Endothelial cell of umbilical vein (primary cell): ENCODE measurements at regions not wholly inside any gene's neighbourhood (a gene's known extent, or its start where the extent isn't known, plus 50 kb on each side); places are given as distances from the start of the nearest gene placed in this dataset.

Experiments used
- BruUV-seq: library from RNA; stranded (reverse); fragments of 400-500 nt; replicated peaks from 2 replicates; lab custom pipeline; 2021; lab: Mats Ljungman, UMichigan
- CTCF ChIA-PET: fragments of 300-600, 350-600 bp; sonication (Branson Sonifier 250); formaldehyde crosslinking; loops from one replicate; lab custom pipeline; 2021; ENCODE audit warnings: antibody characterized with exemption, inconsistent platforms; lab: Charles Lee
- POLR2A ChIA-PET: fragments of 300-600, 350-600 bp; sonication (Branson Sonifier 250); formaldehyde crosslinking; loops from one replicate; lab custom pipeline; 2021; ENCODE audit warnings: antibody characterized with exemption, inconsistent platforms; lab: Charles Lee
- DNase-seq: peaks from one replicate; pipeline ENCODE4 v3.0.0-alpha.2; 2011; ENCODE audit warnings: low read depth, low spot score
- FAIRE-seq: peaks from 2 replicates; lab custom pipeline; 2011; peaks lifted over from hg19 to GRCh38; lab: Jason Lieb, UNC
- H2AFZ ChIP-seq: 2 replicates; pipeline ENCODE4 v1.6.0; 2012; ENCODE audit warnings: low read depth, low read length, control low read depth, inconsistent platforms
- H3K27ac ChIP-seq: 2 replicates; pipeline ENCODE4 v1.5.1; 2011; ENCODE audit warnings: low read depth, mild to moderate bottlenecking, control low read depth, low read length, moderate library complexity; ENCODE audit not compliant: insufficient read depth
- H3K27me3 ChIP-seq, 2 experiments: 2 replicates each; pipeline versions ENCODE4 v1.6.0 to v1.6.1; 2011; ENCODE audit warnings: low read length in 2 of 2, mixed read lengths in 1 of 2; ENCODE audit not compliant: control insufficient read depth in 2 of 2, insufficient read depth in 2 of 2
- H3K36me3 ChIP-seq, 2 experiments: 2 replicates in 1 of 2; 3 replicates in 1 of 2; pipeline ENCODE4 v1.5.1; 2011; ENCODE audit warnings: low read length in 2 of 2, mild to moderate bottlenecking in 1 of 2, moderate library complexity in 1 of 2; ENCODE audit not compliant: control insufficient read depth in 2 of 2, insufficient read depth in 2 of 2; ENCODE audit errors: extremely low read depth in 1 of 2
- H3K4me1 ChIP-seq: 3 replicates; pipeline ENCODE4 v1.5.1; 2011; ENCODE audit warnings: mild to moderate bottlenecking, low read length; ENCODE audit not compliant: control insufficient read depth, insufficient read depth; ENCODE audit errors: extremely low read depth
- H3K4me2 ChIP-seq: 2 replicates; pipeline ENCODE4 v1.6.1; 2011; ENCODE audit warnings: low read length, control low read depth, mixed read lengths; ENCODE audit not compliant: insufficient read depth
- H3K4me3 ChIP-seq, 3 experiments: fragments of 200-600 bp in 1 of 3; sonication (generic), shearing (Covaris generic) in 1 of 3; replicated peaks in 1 of 3; 2 replicates each; pipeline ENCODE4 v1.5.1; 2011 to 2016; ENCODE audit warnings: control low read depth in 3 of 3, low read length in 3 of 3, mild to moderate bottlenecking in 2 of 3, inconsistent platforms in 1 of 3, low read depth in 1 of 3, moderate library complexity in 1 of 3; ENCODE audit not compliant: insufficient read depth in 1 of 3
- H3K79me2 ChIP-seq: 2 replicates; pipeline ENCODE4 v1.6.0; 2012; ENCODE audit warnings: low read length, inconsistent platforms; ENCODE audit not compliant: control insufficient read depth, insufficient read depth
- H3K9ac ChIP-seq: replicated peaks from 2 replicates; pipeline ENCODE3; 2011; ENCODE audit warnings: low read length, control low read depth; ENCODE audit not compliant: insufficient read depth; ENCODE audit errors: extremely low read depth
- H3K9me1 ChIP-seq: replicated peaks from 3 replicates; pipeline ENCODE4 v1.6.0; 2011; ENCODE audit warnings: mild to moderate bottlenecking, low read length; ENCODE audit not compliant: control insufficient read depth, insufficient read depth; ENCODE audit errors: extremely low read depth
- H3K9me3 ChIP-seq: replicated peaks from 2 replicates; pipeline ENCODE4 v1.5.1; 2012; ENCODE audit warnings: low read length, inconsistent platforms; ENCODE audit not compliant: control insufficient read depth, insufficient read depth
- H4K20me1 ChIP-seq: replicated peaks from 2 replicates; pipeline ENCODE3; 2011; ENCODE audit warnings: mild to moderate bottlenecking, low read length; ENCODE audit not compliant: control insufficient read depth, insufficient read depth; ENCODE audit errors: extremely low read depth
- EZH2 ChIP-seq: IDR thresholded peaks from 2 replicates; pipeline ENCODE4 v1.6.1; 2012; ENCODE audit warnings: borderline replicate concordance, low read depth, mild to moderate bottlenecking, moderate library complexity, low read length, inconsistent platforms; ENCODE audit not compliant: severe bottlenecking
- FOS ChIP-seq: IDR thresholded peaks from 2 replicates; pipeline ENCODE4 v1.6.1; 2011; ENCODE audit warnings: mild to moderate bottlenecking, low read length, moderate library complexity, borderline replicate concordance; ENCODE audit not compliant: insufficient read depth
- GATA2 ChIP-seq: IDR thresholded peaks from 2 replicates; pipeline ENCODE4 v1.7.0; 2011; ENCODE audit warnings: low read depth, mild to moderate bottlenecking, moderate library complexity, mixed read lengths, low read length; ENCODE audit not compliant: insufficient read length, insufficient read depth
- JUN ChIP-seq: IDR thresholded peaks from 2 replicates; pipeline ENCODE4 v1.6.1; 2011; ENCODE audit warnings: borderline replicate concordance, low read depth; ENCODE audit not compliant: insufficient read length, insufficient read depth
- MYC ChIP-seq: IDR thresholded peaks from one replicate; pipeline ENCODE4 v1.6.1; 2011; ENCODE audit warnings: mild to moderate bottlenecking, low read depth, low read length
- POLR2A ChIP-seq: IDR thresholded peaks from 2 replicates; pipeline ENCODE4 v1.6.1; 2012; ENCODE audit warnings: low read depth, mild to moderate bottlenecking, control low read depth, low read length
- POLR2AphosphoS5 ChIP-seq: IDR thresholded peaks from 2 replicates; pipeline ENCODE4 v1.6.1; 2012; ENCODE audit warnings: low read depth, mild to moderate bottlenecking, control low read depth, low read length, moderate library complexity; ENCODE audit not compliant: insufficient read depth
- dilution Hi-C: fragments of 300-500 bp; cut with MboI; formaldehyde crosslinking; loops from one replicate; pipeline ENCODE4 v1.15.0; 2019; ENCODE audit warnings: low sequenced_read_pairs; ENCODE audit not compliant: extremely low pct_ligation_motif_present
- intact Hi-C: fragments of 100-400 bp; cut with micrococcal nuclease; formaldehyde crosslinking; loops from one replicate; pipeline ENCODE4 v1.10.0; 2022
- TF ChIP-seq, protein P1 (sequence below), 2 donors: IDR thresholded peaks; 1 replicate in 1 of 2; 2 replicates in 1 of 2; pipeline ENCODE4 v1.5.1; 2011; ENCODE audit warnings: low read length in 2 of 2, mild to moderate bottlenecking in 2 of 2, moderate library complexity in 2 of 2, control low read depth in 1 of 2, inconsistent platforms in 1 of 2, low read depth in 1 of 2; ENCODE audit not compliant: insufficient read depth in 1 of 2; ENCODE audit errors: extremely low read depth in 1 of 2
- TF ChIP-seq, protein P2 (sequence below): IDR thresholded peaks from 2 replicates; pipeline ENCODE4 v1.6.1; 2011; ENCODE audit not compliant: insufficient read depth, insufficient read length

DNA sequence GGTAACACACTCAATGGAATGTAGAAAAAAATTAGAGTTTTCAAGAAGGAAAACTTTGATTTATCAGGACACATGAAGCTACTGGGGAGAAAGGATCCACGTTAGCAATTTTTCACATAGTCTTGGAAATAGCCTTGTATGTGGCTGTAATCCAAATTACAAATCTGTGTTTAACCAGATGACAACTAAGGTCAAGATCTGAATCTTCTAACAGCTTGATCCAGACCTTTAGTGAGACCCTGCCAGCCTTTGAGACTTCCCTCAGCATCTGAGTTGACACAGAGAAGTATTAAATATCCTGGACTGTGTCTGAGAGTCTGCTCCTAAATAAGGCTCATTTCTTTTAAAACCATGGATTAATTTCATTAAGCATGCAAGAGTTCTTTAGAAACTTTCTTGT, 135.9 kb upstream of the KCNK2 start:
- Histone ChIP-seq H4K20me1 (no peaks in the 10 kb centered on the region), H3K9ac (no peak overlapping the region), H3K79me2 (no peaks in the 10 kb centered on the region), H3K27ac (no peak overlapping the region), H3K4me1 (peaks cover 4% of the 10 kb centered on the region), H2AFZ (no peak overlapping the region), H3K9me3 (no peaks in the 10 kb centered on the region), H3K27me3 (no peaks in the 10 kb centered on the region), H3K9me1 (no peaks in the 10 kb centered on the region), H3K4me2 (no peak overlapping the region), H3K36me3 (no peaks in the 10 kb centered on the region), H3K4me3 (no peak overlapping the region)
- ChIA-PET POLR2A (no interaction called here), CTCF (no interaction called here)
- no peak for FAIRE-seq
- TF ChIP-seq EZH2, result no peak
- no peak for DNase-seq
- intact Hi-C loops, result no loop called here
- dilution Hi-C loops, result no loop called here
- no TSS peak for BruUV-seq

DNA sequence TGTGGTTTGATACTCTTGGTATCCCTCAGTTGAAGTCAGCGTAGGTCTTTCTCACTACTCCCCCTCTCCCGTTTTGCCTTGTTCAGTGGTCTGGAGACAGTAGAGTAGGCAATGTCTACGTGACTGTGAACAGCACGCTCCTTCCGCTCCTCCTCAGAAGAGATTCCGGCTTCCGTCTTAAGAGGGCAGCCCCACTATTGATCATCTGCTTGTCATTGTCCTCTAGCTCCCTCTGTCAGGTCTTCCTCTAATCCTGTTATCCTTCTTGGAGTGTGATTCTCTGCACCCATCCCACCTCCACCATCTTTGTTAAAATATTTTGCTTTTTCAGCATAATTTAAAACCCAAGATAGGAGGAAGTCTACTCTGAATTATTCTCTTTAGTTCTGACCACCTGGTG, 129.9 kb upstream of the KCNK2 start:
- intact Hi-C loops (no loop called here), dilution Hi-C loops (no loop called here)
- Histone ChIP-seq H2AFZ (no peak overlapping the region), H3K9me1 (no peaks in the 10 kb centered on the region), H3K36me3 (no peaks in the 10 kb centered on the region), H3K27ac (no peak overlapping the region), H3K4me1 (no peaks in the 10 kb centered on the region), H3K9me3 (no peaks in the 10 kb centered on the region), H3K9ac (no peak overlapping the region), H3K79me2 (no peaks in the 10 kb centered on the region), H3K4me2 (no peak overlapping the region), H4K20me1 (no peaks in the 10 kb centered on the region), H3K27me3 (no peaks in the 10 kb centered on the region), H3K4me3 (no peak overlapping the region)
- CTCF ChIA-PET, result no interaction called here
- BruUV-seq, result no TSS peak
- TF ChIP-seq JUN (no peak), GATA2 (no peak), MYC (no peak), POLR2AphosphoS5 (no peak), EZH2 (no peak), FOS (no peak), POLR2A (no peak)
- TF ChIP-seq, protein P1, sequence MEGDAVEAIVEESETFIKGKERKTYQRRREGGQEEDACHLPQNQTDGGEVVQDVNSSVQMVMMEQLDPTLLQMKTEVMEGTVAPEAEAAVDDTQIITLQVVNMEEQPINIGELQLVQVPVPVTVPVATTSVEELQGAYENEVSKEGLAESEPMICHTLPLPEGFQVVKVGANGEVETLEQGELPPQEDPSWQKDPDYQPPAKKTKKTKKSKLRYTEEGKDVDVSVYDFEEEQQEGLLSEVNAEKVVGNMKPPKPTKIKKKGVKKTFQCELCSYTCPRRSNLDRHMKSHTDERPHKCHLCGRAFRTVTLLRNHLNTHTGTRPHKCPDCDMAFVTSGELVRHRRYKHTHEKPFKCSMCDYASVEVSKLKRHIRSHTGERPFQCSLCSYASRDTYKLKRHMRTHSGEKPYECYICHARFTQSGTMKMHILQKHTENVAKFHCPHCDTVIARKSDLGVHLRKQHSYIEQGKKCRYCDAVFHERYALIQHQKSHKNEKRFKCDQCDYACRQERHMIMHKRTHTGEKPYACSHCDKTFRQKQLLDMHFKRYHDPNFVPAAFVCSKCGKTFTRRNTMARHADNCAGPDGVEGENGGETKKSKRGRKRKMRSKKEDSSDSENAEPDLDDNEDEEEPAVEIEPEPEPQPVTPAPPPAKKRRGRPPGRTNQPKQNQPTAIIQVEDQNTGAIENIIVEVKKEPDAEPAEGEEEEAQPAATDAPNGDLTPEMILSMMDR (IDR thresholded peaks at IDR 0.05; ENCODE audit: extremely low read depth in 1 of 2, insufficient read depth in 1 of 2, low read depth in 1 of 2, low read length in 2 of 2), result no peak
- TF ChIP-seq, protein P2, sequence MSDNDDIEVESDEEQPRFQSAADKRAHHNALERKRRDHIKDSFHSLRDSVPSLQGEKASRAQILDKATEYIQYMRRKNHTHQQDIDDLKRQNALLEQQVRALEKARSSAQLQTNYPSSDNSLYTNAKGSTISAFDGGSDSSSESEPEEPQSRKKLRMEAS, result no peak
- POLR2A ChIA-PET, result no interaction called here
- DNase-seq (no peak), FAIRE-seq (no peak)
